WTC11 (cell line): ENCODE measurements at regions not wholly inside any gene's neighbourhood (a gene's known extent, or its start where the extent isn't known, plus 50 kb on each side); places are given as distances from the start of the nearest gene placed in this dataset.

Experiments
- ATAC-seq: fragments of 200-7000 bp; cut with Tn5 transposase; 2 replicates; pipeline ENCODE4 v1.10.0; 2021; ENCODE audit warnings: mild to moderate bottlenecking, moderate library complexity
- CTCF ChIA-PET: fragments of 300-600 bp; sonication (Branson Sonifier 250); formaldehyde crosslinking; loops from one replicate; lab custom pipeline; 2021; ENCODE audit warnings: antibody characterized with exemption; lab: Charles Lee
- POLR2A ChIA-PET: fragments of 350-600 bp; sonication (Branson Sonifier 250); formaldehyde crosslinking; loops from one replicate; lab custom pipeline; 2021; ENCODE audit warnings: antibody characterized with exemption; lab: Charles Lee
- DNase-seq: peaks from one replicate; pipeline ENCODE4 v3.0.0; 2021; ENCODE audit warnings: low spot score
- H3K27ac Mint-ChIP-seq: 2 replicates; pipeline ENCODE4 v1.8.0; 2021; ENCODE audit warnings: mixed read lengths
- H3K27me3 Mint-ChIP-seq: 2 replicates; pipeline ENCODE4 v1.8.0; 2021; ENCODE audit warnings: low read depth, mild to moderate bottlenecking, moderate library complexity, mixed read lengths
- H3K36me3 Mint-ChIP-seq: 2 replicates; pipeline ENCODE4 v1.8.0; 2021; ENCODE audit warnings: mixed read lengths
- H3K4me1 Mint-ChIP-seq: 2 replicates; pipeline ENCODE4 v1.8.0; 2022; ENCODE audit warnings: mixed read lengths
- H3K4me3 Mint-ChIP-seq: 2 replicates; pipeline ENCODE4 v1.8.0; 2021; ENCODE audit warnings: mild to moderate bottlenecking, moderate library complexity, mixed read lengths
- H3K9me3 Mint-ChIP-seq: 2 replicates; pipeline ENCODE4 v1.8.0; 2021; ENCODE audit warnings: mixed read lengths
- CREB1 ChIP-seq: sonication (generic); formaldehyde crosslinking; IDR thresholded peaks from 2 replicates; pipeline ENCODE4 v1.8.0; 2023; ENCODE audit warnings: mild to moderate bottlenecking, missing genetic modification reagents
- ESRRA ChIP-seq: sonication (generic); formaldehyde crosslinking; IDR thresholded peaks from 2 replicates; pipeline ENCODE4 v1.8.1; 2022; ENCODE audit warnings: mild to moderate bottlenecking, missing genetic modification reagents, borderline replicate concordance
- ETV6 ChIP-seq: sonication (generic); formaldehyde crosslinking; IDR thresholded peaks from 2 replicates; pipeline ENCODE4 v1.8.1; 2022; ENCODE audit warnings: mild to moderate bottlenecking, missing genetic modification reagents
- FOXK1 ChIP-seq: sonication (generic); formaldehyde crosslinking; IDR thresholded peaks from 2 replicates; pipeline ENCODE4 v1.8.0; 2022; ENCODE audit warnings: mild to moderate bottlenecking, moderate library complexity, missing genetic modification reagents
- FOXP1 ChIP-seq: sonication (generic); formaldehyde crosslinking; IDR thresholded peaks from 2 replicates; pipeline ENCODE4 v1.8.0; 2022; ENCODE audit warnings: missing genetic modification reagents, mild to moderate bottlenecking, moderate library complexity, borderline replicate concordance
- HMGA2 ChIP-seq: fragments of 250-450 bp; sonication (Bioruptor Pico); IDR thresholded peaks from 2 replicates; pipeline ENCODE4 v1.4.0; 2021; ENCODE audit warnings: mild to moderate bottlenecking, moderate library complexity
- MXD4 ChIP-seq: fragments of 250-450 bp; sonication (Bioruptor Pico); IDR thresholded peaks from 2 replicates; pipeline ENCODE4 v1.8.0; 2021; ENCODE audit warnings: mild to moderate bottlenecking, moderate library complexity, borderline replicate concordance
- NFE2L1 ChIP-seq: sonication (generic); formaldehyde crosslinking; IDR thresholded peaks from 2 replicates; pipeline ENCODE4 v1.8.1; 2023; ENCODE audit warnings: missing genetic modification reagents
- NR1H2 ChIP-seq: sonication (generic); formaldehyde crosslinking; IDR thresholded peaks from 2 replicates; pipeline ENCODE4 v1.9.0; 2021; ENCODE audit warnings: mild to moderate bottlenecking, moderate library complexity, missing genetic modification reagents
- OVOL2 ChIP-seq: fragments of 250-450 bp; sonication (Bioruptor Pico); IDR thresholded peaks from 2 replicates; pipeline ENCODE4 v1.9.0; 2021; ENCODE audit warnings: mild to moderate bottlenecking, borderline replicate concordance
- PRRX2 ChIP-seq: fragments of 250-450 bp; sonication (Bioruptor Pico); IDR thresholded peaks from 2 replicates; pipeline ENCODE4 v1.8.0; 2021; ENCODE audit warnings: mild to moderate bottlenecking
- ZNF219 ChIP-seq: sonication (generic); formaldehyde crosslinking; IDR thresholded peaks from 2 replicates; pipeline ENCODE4 v1.8.0; 2023; ENCODE audit warnings: missing genetic modification reagents, mild to moderate bottlenecking, borderline replicate concordance
- ZNF317 ChIP-seq: sonication (generic); formaldehyde crosslinking; IDR thresholded peaks from 2 replicates; pipeline ENCODE4 v1.8.1; 2023; ENCODE audit warnings: low read depth, mild to moderate bottlenecking, moderate library complexity, missing genetic modification reagents, borderline replicate concordance
- ZNF416 ChIP-seq: fragments of 250-450 bp; sonication (Bioruptor Pico); IDR thresholded peaks from 2 replicates; pipeline ENCODE4 v1.9.0; 2021; ENCODE audit warnings: mild to moderate bottlenecking, inconsistent platforms
- TF ChIP-seq, protein P1 (sequence below): sonication (generic); formaldehyde crosslinking; IDR thresholded peaks from 2 replicates; pipeline ENCODE4 v1.8.1; 2022; ENCODE audit warnings: low read depth, missing genetic modification reagents, borderline replicate concordance
- TF ChIP-seq, protein P2 (sequence below): sonication (generic); formaldehyde crosslinking; IDR thresholded peaks from 2 replicates; pipeline ENCODE4 v1.8.1; 2023; ENCODE audit warnings: mild to moderate bottlenecking, missing genetic modification reagents, moderate library complexity
- TF ChIP-seq, protein P3 (sequence below): sonication (generic); formaldehyde crosslinking; IDR thresholded peaks from 2 replicates; pipeline ENCODE4 v1.8.1; 2022; ENCODE audit warnings: missing genetic modification reagents, borderline replicate concordance
- TF ChIP-seq, protein P4 (sequence below): sonication (generic); formaldehyde crosslinking; IDR thresholded peaks from 2 replicates; pipeline ENCODE4 v1.8.0; 2023; ENCODE audit warnings: missing genetic modification reagents
- TF ChIP-seq, protein P5 (sequence below): sonication (generic); formaldehyde crosslinking; IDR thresholded peaks from 2 replicates; pipeline ENCODE4 v1.8.1; 2023; ENCODE audit warnings: mild to moderate bottlenecking, missing genetic modification reagents, moderate library complexity
- TF ChIP-seq, protein P6 (sequence below): sonication (generic); formaldehyde crosslinking; conservative IDR thresholded peaks from 2 replicates; pipeline ENCODE4 v1.8.1; 2023; ENCODE audit warnings: mild to moderate bottlenecking, low read depth, missing genetic modification reagents, moderate library complexity
- TF ChIP-seq, protein P7 (sequence below): fragments of 250-450 bp; sonication (Bioruptor Pico); IDR thresholded peaks from 2 replicates; pipeline ENCODE4 v1.9.0; 2021; ENCODE audit warnings: mild to moderate bottlenecking
- TF ChIP-seq, protein P8 (sequence below): sonication (generic); formaldehyde crosslinking; IDR thresholded peaks from 2 replicates; pipeline ENCODE4 v1.8.1; 2023; ENCODE audit warnings: mild to moderate bottlenecking, missing genetic modification reagents
- TF ChIP-seq, protein P9 (sequence below): fragments of 250-450 bp; sonication (Bioruptor Pico); conservative IDR thresholded peaks from 2 replicates; pipeline ENCODE4 v1.9.0; 2021; ENCODE audit warnings: mild to moderate bottlenecking

DNA sequence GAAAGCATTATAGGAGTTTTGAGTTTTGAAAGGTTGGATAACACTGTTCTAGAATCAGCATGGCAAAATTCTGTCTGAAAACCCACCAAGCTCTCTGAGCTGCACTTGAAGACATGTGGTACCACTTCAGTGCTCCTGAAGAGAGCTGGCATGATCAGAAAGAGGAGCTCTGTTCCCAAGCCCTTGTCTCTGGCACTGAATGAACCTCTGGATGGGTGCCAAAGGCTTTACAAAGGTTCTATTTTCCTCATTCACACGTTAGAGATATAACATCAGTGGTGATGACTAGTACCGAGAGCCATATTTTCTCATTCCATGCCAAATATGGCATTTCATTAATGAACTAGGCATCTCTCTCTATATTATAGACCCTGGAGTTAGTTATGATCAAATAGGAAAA is 301.8 kb upstream of the ID4 start:
- peaks cover 24% of the 10 kb centered on the region for H3K36me3 Mint-ChIP-seq
- ChIA-PET CTCF (no interaction called here), POLR2A (no interaction called here)
- ATAC-seq, result no peak
- H3K9me3 Mint-ChIP-seq, result peaks cover 22% of the 10 kb centered on the region
- no peak for TF ChIP-seq FOXK1 (CRISPR knock-in tag)
- TF ChIP-seq, protein P1, sequence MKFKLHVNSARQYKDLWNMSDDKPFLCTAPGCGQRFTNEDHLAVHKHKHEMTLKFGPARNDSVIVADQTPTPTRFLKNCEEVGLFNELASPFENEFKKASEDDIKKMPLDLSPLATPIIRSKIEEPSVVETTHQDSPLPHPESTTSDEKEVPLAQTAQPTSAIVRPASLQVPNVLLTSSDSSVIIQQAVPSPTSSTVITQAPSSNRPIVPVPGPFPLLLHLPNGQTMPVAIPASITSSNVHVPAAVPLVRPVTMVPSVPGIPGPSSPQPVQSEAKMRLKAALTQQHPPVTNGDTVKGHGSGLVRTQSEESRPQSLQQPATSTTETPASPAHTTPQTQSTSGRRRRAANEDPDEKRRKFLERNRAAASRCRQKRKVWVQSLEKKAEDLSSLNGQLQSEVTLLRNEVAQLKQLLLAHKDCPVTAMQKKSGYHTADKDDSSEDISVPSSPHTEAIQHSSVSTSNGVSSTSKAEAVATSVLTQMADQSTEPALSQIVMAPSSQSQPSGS (CRISPR knock-in tag), result no peak
- no peak for TF ChIP-seq ZNF416 (CRISPR knock-in tag)
- TF ChIP-seq, protein P2, sequence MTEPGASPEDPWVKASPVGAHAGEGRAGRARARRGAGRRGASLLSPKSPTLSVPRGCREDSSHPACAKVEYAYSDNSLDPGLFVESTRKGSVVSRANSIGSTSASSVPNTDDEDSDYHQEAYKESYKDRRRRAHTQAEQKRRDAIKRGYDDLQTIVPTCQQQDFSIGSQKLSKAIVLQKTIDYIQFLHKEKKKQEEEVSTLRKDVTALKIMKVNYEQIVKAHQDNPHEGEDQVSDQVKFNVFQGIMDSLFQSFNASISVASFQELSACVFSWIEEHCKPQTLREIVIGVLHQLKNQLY (CRISPR knock-in tag), result no peak
- no peak for TF ChIP-seq ZNF317 (CRISPR knock-in tag)
- no peak for TF ChIP-seq FOXP1 (CRISPR knock-in tag)
- no peak for TF ChIP-seq ZNF219 (CRISPR knock-in tag)
- no peak for TF ChIP-seq PRRX2 (CRISPR knock-in tag)
- no peak for TF ChIP-seq ESRRA (CRISPR knock-in tag)
- TF ChIP-seq, protein P3, sequence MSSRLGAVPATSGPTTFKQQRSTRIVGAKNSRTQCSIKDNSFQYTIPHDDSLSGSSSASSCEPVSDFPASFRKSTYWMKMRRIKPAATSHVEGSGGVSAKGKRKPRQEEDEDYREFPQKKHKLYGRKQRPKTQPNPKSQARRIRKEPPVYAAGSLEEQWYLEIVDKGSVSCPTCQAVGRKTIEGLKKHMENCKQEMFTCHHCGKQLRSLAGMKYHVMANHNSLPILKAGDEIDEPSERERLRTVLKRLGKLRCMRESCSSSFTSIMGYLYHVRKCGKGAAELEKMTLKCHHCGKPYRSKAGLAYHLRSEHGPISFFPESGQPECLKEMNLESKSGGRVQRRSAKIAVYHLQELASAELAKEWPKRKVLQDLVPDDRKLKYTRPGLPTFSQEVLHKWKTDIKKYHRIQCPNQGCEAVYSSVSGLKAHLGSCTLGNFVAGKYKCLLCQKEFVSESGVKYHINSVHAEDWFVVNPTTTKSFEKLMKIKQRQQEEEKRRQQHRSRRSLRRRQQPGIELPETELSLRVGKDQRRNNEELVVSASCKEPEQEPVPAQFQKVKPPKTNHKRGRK (CRISPR knock-in tag), result no peak
- TF ChIP-seq, protein P4, sequence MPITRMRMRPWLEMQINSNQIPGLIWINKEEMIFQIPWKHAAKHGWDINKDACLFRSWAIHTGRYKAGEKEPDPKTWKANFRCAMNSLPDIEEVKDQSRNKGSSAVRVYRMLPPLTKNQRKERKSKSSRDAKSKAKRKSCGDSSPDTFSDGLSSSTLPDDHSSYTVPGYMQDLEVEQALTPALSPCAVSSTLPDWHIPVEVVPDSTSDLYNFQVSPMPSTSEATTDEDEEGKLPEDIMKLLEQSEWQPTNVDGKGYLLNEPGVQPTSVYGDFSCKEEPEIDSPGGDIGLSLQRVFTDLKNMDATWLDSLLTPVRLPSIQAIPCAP (CRISPR knock-in tag), result no peak
- TF ChIP-seq, protein P5, sequence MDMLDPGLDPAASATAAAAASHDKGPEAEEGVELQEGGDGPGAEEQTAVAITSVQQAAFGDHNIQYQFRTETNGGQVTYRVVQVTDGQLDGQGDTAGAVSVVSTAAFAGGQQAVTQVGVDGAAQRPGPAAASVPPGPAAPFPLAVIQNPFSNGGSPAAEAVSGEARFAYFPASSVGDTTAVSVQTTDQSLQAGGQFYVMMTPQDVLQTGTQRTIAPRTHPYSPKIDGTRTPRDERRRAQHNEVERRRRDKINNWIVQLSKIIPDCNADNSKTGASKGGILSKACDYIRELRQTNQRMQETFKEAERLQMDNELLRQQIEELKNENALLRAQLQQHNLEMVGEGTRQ (CRISPR knock-in tag), result no peak
- TF ChIP-seq OVOL2 (CRISPR knock-in tag), result no peak
- TF ChIP-seq, protein P6, sequence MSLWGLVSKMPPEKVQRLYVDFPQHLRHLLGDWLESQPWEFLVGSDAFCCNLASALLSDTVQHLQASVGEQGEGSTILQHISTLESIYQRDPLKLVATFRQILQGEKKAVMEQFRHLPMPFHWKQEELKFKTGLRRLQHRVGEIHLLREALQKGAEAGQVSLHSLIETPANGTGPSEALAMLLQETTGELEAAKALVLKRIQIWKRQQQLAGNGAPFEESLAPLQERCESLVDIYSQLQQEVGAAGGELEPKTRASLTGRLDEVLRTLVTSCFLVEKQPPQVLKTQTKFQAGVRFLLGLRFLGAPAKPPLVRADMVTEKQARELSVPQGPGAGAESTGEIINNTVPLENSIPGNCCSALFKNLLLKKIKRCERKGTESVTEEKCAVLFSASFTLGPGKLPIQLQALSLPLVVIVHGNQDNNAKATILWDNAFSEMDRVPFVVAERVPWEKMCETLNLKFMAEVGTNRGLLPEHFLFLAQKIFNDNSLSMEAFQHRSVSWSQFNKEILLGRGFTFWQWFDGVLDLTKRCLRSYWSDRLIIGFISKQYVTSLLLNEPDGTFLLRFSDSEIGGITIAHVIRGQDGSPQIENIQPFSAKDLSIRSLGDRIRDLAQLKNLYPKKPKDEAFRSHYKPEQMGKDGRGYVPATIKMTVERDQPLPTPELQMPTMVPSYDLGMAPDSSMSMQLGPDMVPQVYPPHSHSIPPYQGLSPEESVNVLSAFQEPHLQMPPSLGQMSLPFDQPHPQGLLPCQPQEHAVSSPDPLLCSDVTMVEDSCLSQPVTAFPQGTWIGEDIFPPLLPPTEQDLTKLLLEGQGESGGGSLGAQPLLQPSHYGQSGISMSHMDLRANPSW (CRISPR knock-in tag), result no peak
- TF ChIP-seq, all 79 proteins: peak for 0
- Mint-ChIP-seq H3K4me1 (0 out of 2 replicates have a peak, but pooled peaks cover 3% of the 10 kb centered on the region), H3K4me3 (no peak overlapping the region), H3K27me3 (peaks cover 8% of the 10 kb centered on the region; the same call in 1 of the 2 replicates), H3K27ac (no peak overlapping the region)
- DNase-seq, result no peak

DNA sequence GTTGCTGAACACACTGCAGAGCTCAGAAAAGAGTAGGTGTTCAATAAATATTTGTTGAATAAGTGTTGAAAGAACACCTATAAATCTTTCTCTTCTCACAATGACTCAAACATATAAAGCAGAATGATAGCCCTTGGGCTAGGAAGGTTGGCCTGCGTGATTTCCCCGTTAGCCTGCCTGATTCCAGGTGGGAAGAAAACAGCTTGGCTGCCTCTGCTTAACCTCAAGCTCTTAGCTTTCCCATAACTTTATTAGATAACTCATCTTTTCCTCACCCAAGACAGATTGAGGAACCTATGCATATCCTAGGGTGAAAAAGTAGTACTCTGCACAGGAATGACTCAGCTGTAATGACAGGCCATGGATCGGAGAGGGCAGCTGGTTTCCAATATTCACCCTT is 300.3 kb upstream of the ID4 start:
- DNase-seq, result no peak
- Mint-ChIP-seq H3K4me1 (0 out of 2 replicates have a peak, but pooled peaks cover 3% of the 10 kb centered on the region), H3K9me3 (peaks cover 31% of the 10 kb centered on the region), H3K27me3 (peaks cover 8% of the 10 kb centered on the region; the same call in 1 of the 2 replicates), H3K36me3 (peaks cover 34% of the 10 kb centered on the region), H3K4me3 (no peak overlapping the region), H3K27ac (no peak overlapping the region)
- no peak for ATAC-seq
- ChIA-PET CTCF (no interaction called here), POLR2A (no interaction called here)
- TF ChIP-seq NR1H2 (CRISPR knock-in tag), result no peak
- TF ChIP-seq NFE2L1 (CRISPR knock-in tag), result no peak
- no peak for TF ChIP-seq ESRRA (CRISPR knock-in tag)
- TF ChIP-seq, protein P7, sequence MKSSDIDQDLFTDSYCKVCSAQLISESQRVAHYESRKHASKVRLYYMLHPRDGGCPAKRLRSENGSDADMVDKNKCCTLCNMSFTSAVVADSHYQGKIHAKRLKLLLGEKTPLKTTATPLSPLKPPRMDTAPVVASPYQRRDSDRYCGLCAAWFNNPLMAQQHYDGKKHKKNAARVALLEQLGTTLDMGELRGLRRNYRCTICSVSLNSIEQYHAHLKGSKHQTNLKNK, result no peak
- no peak for TF ChIP-seq CREB1 (CRISPR knock-in tag)
- no peak for TF ChIP-seq MXD4 (CRISPR knock-in tag)
- no peak for TF ChIP-seq ETV6 (CRISPR knock-in tag)
- TF ChIP-seq, protein P8, sequence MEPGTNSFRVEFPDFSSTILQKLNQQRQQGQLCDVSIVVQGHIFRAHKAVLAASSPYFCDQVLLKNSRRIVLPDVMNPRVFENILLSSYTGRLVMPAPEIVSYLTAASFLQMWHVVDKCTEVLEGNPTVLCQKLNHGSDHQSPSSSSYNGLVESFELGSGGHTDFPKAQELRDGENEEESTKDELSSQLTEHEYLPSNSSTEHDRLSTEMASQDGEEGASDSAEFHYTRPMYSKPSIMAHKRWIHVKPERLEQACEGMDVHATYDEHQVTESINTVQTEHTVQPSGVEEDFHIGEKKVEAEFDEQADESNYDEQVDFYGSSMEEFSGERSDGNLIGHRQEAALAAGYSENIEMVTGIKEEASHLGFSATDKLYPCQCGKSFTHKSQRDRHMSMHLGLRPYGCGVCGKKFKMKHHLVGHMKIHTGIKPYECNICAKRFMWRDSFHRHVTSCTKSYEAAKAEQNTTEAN (CRISPR knock-in tag), result no peak
- TF ChIP-seq PRRX2 (CRISPR knock-in tag), result no peak
- TF ChIP-seq, protein P9, sequence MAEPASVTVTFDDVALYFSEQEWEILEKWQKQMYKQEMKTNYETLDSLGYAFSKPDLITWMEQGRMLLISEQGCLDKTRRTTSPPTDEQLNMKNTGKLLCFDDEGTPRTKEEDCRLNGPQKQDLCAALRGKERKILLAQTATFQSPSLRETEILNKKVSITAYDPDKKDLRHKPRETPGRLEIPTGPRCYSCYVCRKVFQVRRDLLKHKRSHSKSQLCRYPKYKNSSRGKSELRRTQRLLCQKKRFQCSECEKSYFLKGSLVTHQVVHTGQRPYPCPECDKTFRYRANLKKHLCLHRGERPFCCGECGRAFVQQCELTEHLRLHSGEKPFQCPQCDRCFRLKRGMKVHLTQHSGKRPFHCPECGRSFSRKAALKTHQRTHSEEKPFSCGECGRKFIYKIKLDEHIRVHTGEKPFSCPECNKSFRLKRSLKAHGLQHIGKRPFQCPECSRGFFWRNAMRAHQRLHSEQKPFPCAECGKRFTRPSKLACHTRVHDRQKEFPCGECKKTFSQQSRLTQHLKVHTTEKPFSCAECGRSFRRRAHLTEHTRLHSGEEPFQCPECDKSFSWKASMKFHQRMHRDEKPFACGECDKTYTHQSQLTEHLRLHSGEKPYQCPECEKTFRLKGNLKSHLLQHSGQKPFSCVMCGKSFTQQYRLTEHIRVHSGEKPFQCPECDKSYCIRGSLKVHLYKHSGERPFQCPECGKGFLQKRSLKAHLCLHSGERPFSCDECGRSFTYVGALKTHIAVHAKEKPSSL, result no peak
- TF ChIP-seq HMGA2 (CRISPR knock-in tag), result no peak
